ENCODE measurements at regions not wholly inside any gene's neighbourhood (a gene's known extent, or its start where the extent isn't known, plus 50 kb on each side); places are given as distances from the start of the nearest gene placed in this dataset.

- H3K4me1 ChIP-seq = no peaks in the 10 kb centered on the region
- ATAC-seq = no peak
- H3K9me3 ChIP-seq = no peaks in the 10 kb centered on the region
- H3K27me3 ChIP-seq = no peaks in the 10 kb centered on the region
- intact Hi-C loops (cut with DNase I) = no loop called here
- DNase-seq = no peak
- no peaks in the 10 kb centered on the region for H3K36me3 ChIP-seq (replicated peaks in 1 of 2; ENCODE audit: insufficient read depth in 1 of 2, low read depth in 2 of 2)
- 63% methylated on average over 2 of the region's 2 CpGs for WGBS, 2 donors
- no peak overlapping the region for H3K4me3 ChIP-seq
- no peak overlapping the region for H3K27ac ChIP-seq
- TF ChIP-seq POLR2A (IDR thresholded peaks at IDR 0.05) (no peak), CTCF (IDR thresholded peaks at IDR 0.05) (no peak)
These were observed 1731.0 kb downstream of the SUCLG1 start for GRCh38 chr2:82728090-82728489.

GRCh38 chr2:82708681-82709080 is 1750.4 kb downstream of the SUCLG1 start:
- DNase-seq = no peak
- H3K9me3 ChIP-seq = no peaks in the 10 kb centered on the region

GRCh38 chr2:82697231-82697630 is 1761.8 kb downstream of the SUCLG1 start:
- Histone ChIP-seq H3K27me3 (no peaks in the 10 kb centered on the region), H3K4me3 (no peak overlapping the region), H3K4me1 (no peaks in the 10 kb centered on the region), H3K9me3 (no peaks in the 10 kb centered on the region), H3K27ac (no peak overlapping the region), H3K36me3 (replicated peaks in 1 of 2; ENCODE audit: insufficient read depth in 1 of 2, low read depth in 2 of 2) (no peaks in the 10 kb centered on the region)
- 58 to 65% methylated on average over 1 of the region's 1 CpG for WGBS, 2 donors
- no peak for DNase-seq
- intact Hi-C loops (cut with DNase I) = no loop called here
- TF ChIP-seq POLR2A (IDR thresholded peaks at IDR 0.05) (no peak), CTCF (IDR thresholded peaks at IDR 0.05) (no peak)
- no peak for ATAC-seq

More at GRCh38 chr2:82708681-82709080, 1750.4 kb downstream of the SUCLG1 start:
- Histone ChIP-seq H3K27me3 (no peaks in the 10 kb centered on the region), H3K36me3 (replicated peaks in 1 of 2; ENCODE audit: insufficient read depth in 1 of 2, low read depth in 2 of 2) (no peaks in the 10 kb centered on the region), H3K4me3 (no peak overlapping the region), H3K4me1 (no peaks in the 10 kb centered on the region), H3K27ac (no peak overlapping the region)
- WGBS, 2 donors = 45 to 48% methylated on average over 2 of the region's 2 CpGs
- TF ChIP-seq POLR2A (IDR thresholded peaks at IDR 0.05) = no peak
- no peak for TF ChIP-seq CTCF (IDR thresholded peaks at IDR 0.05)
- intact Hi-C loops (cut with DNase I) = no loop called here
- ATAC-seq = no peak

- 76 to 79% methylated on average over 2 of the region's 2 CpGs for WGBS, 2 donors
- Histone ChIP-seq H3K27ac (no peak overlapping the region), H3K4me3 (no peak overlapping the region), H3K36me3 (replicated peaks in 1 of 2; ENCODE audit: insufficient read depth in 1 of 2, low read depth in 2 of 2) (no peaks in the 10 kb centered on the region), H3K27me3 (no peaks in the 10 kb centered on the region), H3K9me3 (no peaks in the 10 kb centered on the region), H3K4me1 (no peaks in the 10 kb centered on the region)
- ATAC-seq = no peak
- intact Hi-C loops (cut with DNase I) = no loop called here
- DNase-seq = no peak
- TF ChIP-seq POLR2A (IDR thresholded peaks at IDR 0.05) = no peak
- no peak for TF ChIP-seq CTCF (IDR thresholded peaks at IDR 0.05)
These were observed 1764.6 kb downstream of the SUCLG1 start for GRCh38 chr2:82694431-82694830.

GRCh38 chr2:82690757-82691411 is 1768.2 kb downstream of the SUCLG1 start:
- intact Hi-C loops (cut with DNase I) = no loop called here
- H3K4me1 ChIP-seq = no peaks in the 10 kb centered on the region
- H3K27me3 ChIP-seq = no peaks in the 10 kb centered on the region
- TF ChIP-seq CTCF (IDR thresholded peaks at IDR 0.05) = no peak
- TF ChIP-seq POLR2A (IDR thresholded peaks at IDR 0.05) = no peak
- ATAC-seq (no peak), DNase-seq (no peak)
- H3K27ac ChIP-seq = no peak overlapping the region
- 73 to 79% methylated on average over 2 of the region's 2 CpGs for WGBS, 2 donors
- no peak overlapping the region for H3K4me3 ChIP-seq
- H3K36me3 ChIP-seq (replicated peaks in 1 of 2; ENCODE audit: insufficient read depth in 1 of 2, low read depth in 2 of 2) = no peaks in the 10 kb centered on the region
- no peaks in the 10 kb centered on the region for H3K9me3 ChIP-seq

All from body of pancreas (tissue), 4 donors.